Activated CD8-positive, alpha-beta T cell treated with anti-CD3 and anti-CD28 coated beads for 36 hours (primary cell): ENCODE measurements at regions not wholly inside any gene's neighbourhood (a gene's known extent, or its start where the extent isn't known, plus 50 kb on each side); places are given as distances from the start of the nearest gene placed in this dataset.

ENCODE experiments used
- ATAC-seq: fragments of 200-7000 bp; cut with Tn5 transposase; one replicate; pipeline ENCODE4 v1.10.0; 2021; ENCODE audit warnings: mild to moderate bottlenecking, moderate library complexity
- CTCF ChIA-PET: fragments of 350-600 bp; sonication (Branson Sonifier 250); formaldehyde crosslinking; loops from one replicate; lab custom pipeline; 2021; ENCODE audit warnings: antibody characterized with exemption; lab: Charles Lee
- POLR2A ChIA-PET: fragments of 350-600 bp; sonication (Branson Sonifier 250); formaldehyde crosslinking; loops from one replicate; lab custom pipeline; 2021; ENCODE audit warnings: antibody characterized with exemption; lab: Charles Lee
- DNase-seq: peaks from one replicate; pipeline ENCODE4 v3.0.0-alpha.2; 2020
- H3K27ac Mint-ChIP-seq: one replicate; pipeline ENCODE4 v1.8.0; 2021; ENCODE audit warnings: mild to moderate bottlenecking, mixed read lengths
- H3K27me3 Mint-ChIP-seq: one replicate; pipeline ENCODE4 v1.8.0; 2021; ENCODE audit warnings: mixed read lengths
- H3K36me3 Mint-ChIP-seq: one replicate; pipeline ENCODE4 v1.8.0; 2021; ENCODE audit warnings: low read depth, mixed read lengths
- H3K4me1 Mint-ChIP-seq: one replicate; pipeline ENCODE4 v1.8.0; 2021; ENCODE audit warnings: low read depth, mixed read lengths
- H3K4me3 Mint-ChIP-seq: one replicate; pipeline ENCODE4 v1.8.0; 2021; ENCODE audit warnings: mild to moderate bottlenecking, moderate library complexity, mixed read lengths
- H3K9me3 Mint-ChIP-seq: one replicate; pipeline ENCODE4 v1.8.0; 2021; ENCODE audit warnings: mixed read lengths
- intact Hi-C: fragments of 100-400 bp; cut with micrococcal nuclease; formaldehyde crosslinking; loops from one replicate; pipeline ENCODE4 v1.10.0; 2022
- TF ChIP-seq, protein P1 (sequence below): fragments of 200-600 bp; IDR thresholded peaks from one replicate; pipeline ENCODE4 v1.8.0; 2022; ENCODE audit warnings: antibody characterized with exemption, mild to moderate bottlenecking

DNA sequence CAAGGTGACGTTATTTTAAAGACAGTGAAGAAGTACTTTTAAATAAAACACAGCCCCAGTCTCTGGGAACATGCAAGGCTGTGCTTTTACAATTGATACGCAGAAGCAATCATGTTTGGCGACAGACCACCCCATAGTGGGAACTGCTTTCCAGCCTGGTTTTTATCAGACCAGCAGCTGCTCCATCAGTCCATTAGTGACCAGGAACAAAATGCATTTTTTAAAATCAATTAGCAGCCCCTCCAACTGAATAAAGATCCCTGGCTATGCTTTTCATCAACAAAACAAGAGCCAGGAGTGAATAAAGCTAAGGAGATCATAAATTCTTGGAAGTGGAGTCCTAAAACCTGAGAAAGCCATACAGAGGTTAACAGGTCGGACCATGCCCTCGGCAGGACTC is 153.0 kb upstream of the TENM3 start:
- H3K36me3 Mint-ChIP-seq, result no peaks in the 10 kb centered on the region

DNA sequence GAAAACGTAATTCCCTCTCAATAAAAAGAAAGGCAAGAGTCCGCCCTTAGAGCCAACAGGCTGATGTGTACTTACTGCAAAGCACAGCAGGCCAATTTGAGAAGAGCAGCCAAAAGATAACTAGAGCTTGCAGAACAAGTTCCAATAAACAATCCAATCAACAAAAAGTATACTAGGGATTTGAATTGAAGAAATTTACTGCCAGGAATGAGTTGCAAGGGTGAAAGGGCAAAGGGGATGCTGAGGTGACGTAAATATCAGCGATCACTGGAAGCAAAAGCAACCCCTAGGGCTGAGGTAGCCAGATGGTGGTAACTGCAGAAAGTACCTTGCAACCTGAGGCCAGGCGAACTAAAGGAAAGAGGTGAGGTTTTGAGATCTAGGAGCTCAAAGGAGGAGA is 152.1 kb upstream of the TENM3 start:
- DNase-seq (no peak), ATAC-seq (no peak)
- ChIA-PET POLR2A (no interaction called here), CTCF (no interaction called here)
- TF ChIP-seq, protein P1, sequence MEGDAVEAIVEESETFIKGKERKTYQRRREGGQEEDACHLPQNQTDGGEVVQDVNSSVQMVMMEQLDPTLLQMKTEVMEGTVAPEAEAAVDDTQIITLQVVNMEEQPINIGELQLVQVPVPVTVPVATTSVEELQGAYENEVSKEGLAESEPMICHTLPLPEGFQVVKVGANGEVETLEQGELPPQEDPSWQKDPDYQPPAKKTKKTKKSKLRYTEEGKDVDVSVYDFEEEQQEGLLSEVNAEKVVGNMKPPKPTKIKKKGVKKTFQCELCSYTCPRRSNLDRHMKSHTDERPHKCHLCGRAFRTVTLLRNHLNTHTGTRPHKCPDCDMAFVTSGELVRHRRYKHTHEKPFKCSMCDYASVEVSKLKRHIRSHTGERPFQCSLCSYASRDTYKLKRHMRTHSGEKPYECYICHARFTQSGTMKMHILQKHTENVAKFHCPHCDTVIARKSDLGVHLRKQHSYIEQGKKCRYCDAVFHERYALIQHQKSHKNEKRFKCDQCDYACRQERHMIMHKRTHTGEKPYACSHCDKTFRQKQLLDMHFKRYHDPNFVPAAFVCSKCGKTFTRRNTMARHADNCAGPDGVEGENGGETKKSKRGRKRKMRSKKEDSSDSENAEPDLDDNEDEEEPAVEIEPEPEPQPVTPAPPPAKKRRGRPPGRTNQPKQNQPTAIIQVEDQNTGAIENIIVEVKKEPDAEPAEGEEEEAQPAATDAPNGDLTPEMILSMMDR, result no peak
- no peaks in the 10 kb centered on the region for H3K27me3 Mint-ChIP-seq
- H3K36me3 Mint-ChIP-seq, result no peaks in the 10 kb centered on the region
- H3K4me1 Mint-ChIP-seq, result no peaks in the 10 kb centered on the region
- intact Hi-C loops, result no loop called here
- H3K27ac Mint-ChIP-seq, result no peak overlapping the region
- peaks cover 3% of the 10 kb centered on the region for H3K9me3 Mint-ChIP-seq
- no peak overlapping the region for H3K4me3 Mint-ChIP-seq

More for the DNA sequence above, 153.0 kb upstream of the TENM3 start:
- TF ChIP-seq, protein P1, result no peak
- no peaks in the 10 kb centered on the region for H3K27me3 Mint-ChIP-seq
- no peaks in the 10 kb centered on the region for H3K4me1 Mint-ChIP-seq
- H3K9me3 Mint-ChIP-seq, result peaks cover 3% of the 10 kb centered on the region
- no peak overlapping the region for H3K4me3 Mint-ChIP-seq
- ChIA-PET CTCF (no interaction called here), POLR2A (no interaction called here)
- H3K27ac Mint-ChIP-seq, result no peak overlapping the region
- ATAC-seq, result no peak
- intact Hi-C loops, result no loop called here
- no peak for DNase-seq

DNA sequence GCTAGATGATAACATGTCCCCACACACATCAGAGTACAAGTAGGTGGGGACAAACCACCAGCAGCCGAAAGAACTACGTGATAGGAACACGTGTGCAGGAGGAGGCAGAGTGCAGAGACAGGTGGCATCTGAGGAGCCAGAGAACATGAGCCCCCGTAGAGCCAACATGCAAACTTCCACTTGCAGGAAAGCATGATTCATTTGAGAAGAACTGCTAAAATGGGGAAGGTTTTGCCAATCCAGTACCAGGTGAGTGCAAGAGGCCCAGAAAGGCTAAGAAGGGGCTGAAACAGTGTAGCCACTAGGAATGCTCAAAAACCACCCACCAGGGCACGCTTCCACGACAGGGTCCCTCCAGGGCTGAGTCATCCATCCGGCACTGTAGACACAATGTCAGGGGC is 149.8 kb upstream of the TENM3 start:
- peaks cover 5% of the 10 kb centered on the region for H3K9me3 Mint-ChIP-seq
- ATAC-seq, result no peak
- no peaks in the 10 kb centered on the region for H3K36me3 Mint-ChIP-seq
- no peak for DNase-seq
- ChIA-PET CTCF (no interaction called here), POLR2A (no interaction called here)
- no peaks in the 10 kb centered on the region for H3K27me3 Mint-ChIP-seq
- H3K4me1 Mint-ChIP-seq, result no peaks in the 10 kb centered on the region
- no peak overlapping the region for H3K4me3 Mint-ChIP-seq
- TF ChIP-seq, protein P1, result no peak
- H3K27ac Mint-ChIP-seq, result no peak overlapping the region
- intact Hi-C loops, result no loop called here

DNA sequence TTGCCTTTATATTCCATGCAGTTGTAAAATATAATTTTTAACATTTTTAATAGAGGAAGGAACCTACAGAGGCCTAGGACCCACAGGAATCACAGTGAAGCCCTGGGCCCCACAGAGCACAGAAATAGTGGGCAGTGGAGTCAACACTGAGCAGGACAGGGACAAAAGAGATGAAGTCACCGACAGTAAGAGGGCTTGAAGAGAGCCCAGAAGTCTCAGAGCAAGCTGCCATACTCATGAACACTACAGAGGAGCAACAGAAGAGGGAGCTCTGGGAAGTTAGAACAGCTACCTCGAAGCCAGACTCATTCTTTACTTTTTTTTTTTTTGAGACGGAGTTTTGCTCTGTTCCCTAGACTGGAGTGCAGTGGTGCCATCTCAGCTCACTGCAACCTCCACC is 149.3 kb upstream of the TENM3 start:
- Mint-ChIP-seq H3K4me3 (no peak overlapping the region), H3K4me1 (no peaks in the 10 kb centered on the region), H3K27me3 (no peaks in the 10 kb centered on the region), H3K9me3 (peaks cover 6% of the 10 kb centered on the region), H3K27ac (no peak overlapping the region), H3K36me3 (no peaks in the 10 kb centered on the region)
- CTCF ChIA-PET, result no interaction called here
- no peak for ATAC-seq
- TF ChIP-seq, protein P1, result no peak
- POLR2A ChIA-PET, result no interaction called here
- intact Hi-C loops, result no loop called here
- DNase-seq, result no peak

DNA sequence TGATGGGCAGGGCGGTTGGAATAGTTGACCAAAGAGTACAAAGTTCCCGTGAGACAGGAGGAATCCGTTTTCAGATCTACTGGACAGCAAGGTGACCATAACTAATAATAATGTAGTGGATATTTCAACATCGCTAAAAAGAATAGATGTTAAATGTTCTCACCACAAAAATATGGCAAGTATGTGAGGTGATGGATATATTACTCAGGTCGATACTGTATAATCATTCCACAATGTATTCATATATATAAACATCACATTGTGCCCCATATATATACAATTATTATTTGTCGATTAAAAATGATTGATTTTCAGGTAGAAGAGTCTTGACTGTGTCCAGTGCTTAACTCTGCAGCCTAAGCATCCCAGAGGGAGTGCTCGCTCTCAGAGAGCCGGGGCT is 141.6 kb upstream of the TENM3 start:
- Mint-ChIP-seq H3K27ac (no peak overlapping the region), H3K36me3 (no peaks in the 10 kb centered on the region), H3K4me1 (no peaks in the 10 kb centered on the region), H3K4me3 (no peak overlapping the region), H3K9me3 (peaks cover 3% of the 10 kb centered on the region), H3K27me3 (no peaks in the 10 kb centered on the region)
- ATAC-seq, result no peak
- TF ChIP-seq, protein P1, result no peak
- no peak for DNase-seq
- ChIA-PET POLR2A (no interaction called here), CTCF (no interaction called here)
- intact Hi-C loops, result no loop called here
